GM20431 (cell line): ENCODE measurements at regions not wholly inside any gene's neighbourhood (a gene's known extent, or its start where the extent isn't known, plus 50 kb on each side); places are given as distances from the start of the nearest gene placed in this dataset.

ENCODE experiments used
- in situ Hi-C: fragments of 300-500 bp; cut with MseI, MboI; formaldehyde crosslinking; loops from one replicate; pipeline ENCODE4 v1.15.0; 2020; ENCODE audit warnings: low sequenced_read_pairs; ENCODE audit not compliant: unreplicated experiment

GRCh38 chr14:86462193-86462753 lies 932.3 kb downstream of the FLRT2 start:
- in situ Hi-C loops = no loop called here

- in situ Hi-C loops = no loop called here
Measured at GRCh38 chr14:86457481-86458135, 927.7 kb downstream of the FLRT2 start.

GRCh38 chr14:86450085-86450484 lies 920.1 kb downstream of the FLRT2 start:
- in situ Hi-C loops = no loop called here

- in situ Hi-C loops = no loop called here
Measured at GRCh38 chr14:86442135-86442534, 912.2 kb downstream of the FLRT2 start.

DNA sequence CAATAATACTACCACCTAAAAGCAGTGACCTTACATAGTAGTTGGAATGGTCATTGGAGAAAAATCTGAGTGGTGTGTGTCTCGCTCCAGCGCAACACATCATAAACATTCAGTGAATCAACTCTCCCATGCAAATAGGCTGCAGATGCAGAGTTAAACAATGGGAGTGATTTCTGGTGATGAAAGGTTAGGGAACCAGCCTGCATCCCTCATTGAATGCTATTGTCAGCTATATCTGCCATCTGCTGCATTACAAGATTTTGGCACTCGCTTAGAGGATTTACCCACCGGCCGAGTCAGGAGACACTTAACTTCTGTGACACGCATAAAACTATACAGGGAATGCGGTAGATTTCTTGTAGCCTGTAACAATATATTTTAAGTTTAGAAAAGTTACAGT lies 900.9 kb downstream of the FLRT2 start:
- in situ Hi-C loops = no loop called here

DNA sequence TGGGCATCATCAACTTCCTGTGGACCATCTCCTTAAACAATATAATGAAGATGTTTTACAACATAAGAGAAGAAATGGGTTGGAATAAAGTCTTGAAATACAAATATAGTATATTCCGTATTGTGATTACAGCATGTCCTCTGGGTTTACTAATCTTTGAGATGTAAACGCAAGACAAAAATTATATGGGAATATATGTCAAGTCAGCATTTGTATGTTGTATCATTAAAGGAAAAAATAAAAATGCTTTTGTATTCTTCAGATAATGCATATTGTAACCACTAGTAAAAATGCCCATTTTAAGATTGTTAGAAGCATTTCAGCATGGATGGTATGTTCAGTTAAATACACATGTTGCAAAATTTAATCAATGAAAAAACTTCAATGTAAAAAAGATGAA lies 893.3 kb downstream of the FLRT2 start:
- in situ Hi-C loops = no loop called here

DNA sequence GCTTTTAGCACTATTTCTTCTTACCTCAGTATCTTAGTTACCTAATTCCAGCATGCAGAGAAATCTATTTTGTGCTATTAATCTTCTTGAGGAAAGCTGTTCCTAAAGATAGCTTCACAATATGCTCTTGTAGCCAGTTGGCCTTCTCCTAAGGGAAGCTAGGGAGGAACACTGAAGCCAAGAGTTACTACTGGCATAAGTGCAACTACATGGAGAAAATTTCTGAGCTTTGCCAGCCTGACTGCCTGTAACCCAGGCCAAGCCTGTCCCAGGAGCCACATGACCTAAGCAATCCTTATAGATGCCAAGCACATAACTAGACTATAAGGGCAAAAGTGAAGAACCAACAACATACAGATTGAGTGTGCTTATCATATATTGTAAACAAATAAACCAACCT lies 890.2 kb downstream of the FLRT2 start:
- in situ Hi-C loops = no loop called here

DNA sequence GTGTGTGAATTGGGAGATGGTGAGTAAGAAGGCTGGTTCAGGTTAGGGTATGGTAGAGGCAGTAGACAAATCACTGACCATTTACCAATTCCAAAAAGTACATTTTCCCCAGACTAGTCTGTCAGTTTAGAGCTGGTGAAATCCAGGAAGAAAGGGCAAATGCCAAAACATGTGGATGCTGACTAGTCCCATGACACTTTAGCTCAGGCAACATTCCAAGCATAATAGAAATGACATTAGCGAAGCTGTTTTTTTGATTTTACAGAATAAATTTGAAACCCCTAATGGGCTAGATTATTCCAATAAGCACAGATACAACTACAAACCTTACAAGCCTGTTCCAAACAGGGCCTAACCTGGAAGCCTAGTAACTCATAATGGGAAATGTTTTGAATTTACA lies 884.2 kb downstream of the FLRT2 start:
- in situ Hi-C loops = no loop called here

DNA sequence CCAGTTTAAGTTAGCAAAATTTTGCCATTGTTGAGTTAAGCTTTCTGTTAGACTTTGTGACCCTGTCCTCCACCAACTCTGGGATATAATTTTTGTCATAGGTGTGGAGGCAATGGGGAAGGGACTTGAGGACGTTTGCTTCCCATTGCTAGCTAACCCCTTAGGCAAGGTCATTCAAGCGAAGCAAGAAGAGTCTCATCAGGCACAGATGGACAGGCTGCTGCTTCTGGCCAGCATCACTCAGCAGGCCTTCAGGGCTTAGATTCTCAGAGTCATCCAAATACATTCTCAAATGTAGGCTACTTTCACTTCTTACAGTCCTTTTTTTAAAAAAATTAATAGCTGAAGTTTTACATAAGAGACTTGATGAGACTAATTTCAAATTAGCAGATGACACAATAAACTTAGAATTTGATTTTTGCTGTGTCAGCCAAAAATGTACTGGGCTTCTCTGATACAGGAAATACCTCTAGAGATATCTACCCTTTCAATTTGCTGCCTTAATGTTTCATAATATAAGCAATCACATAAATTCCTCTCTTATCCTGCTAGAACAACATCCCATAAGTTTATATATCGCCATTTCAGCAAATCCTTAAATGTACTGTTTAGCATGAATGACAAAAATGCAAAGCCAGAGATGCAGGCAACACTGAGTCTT lies 875.2 kb downstream of the FLRT2 start:
- in situ Hi-C loops = no loop called here

- in situ Hi-C loops = no loop called here
Measured at GRCh38 chr14:86404425-86404824, 874.5 kb downstream of the FLRT2 start.

DNA sequence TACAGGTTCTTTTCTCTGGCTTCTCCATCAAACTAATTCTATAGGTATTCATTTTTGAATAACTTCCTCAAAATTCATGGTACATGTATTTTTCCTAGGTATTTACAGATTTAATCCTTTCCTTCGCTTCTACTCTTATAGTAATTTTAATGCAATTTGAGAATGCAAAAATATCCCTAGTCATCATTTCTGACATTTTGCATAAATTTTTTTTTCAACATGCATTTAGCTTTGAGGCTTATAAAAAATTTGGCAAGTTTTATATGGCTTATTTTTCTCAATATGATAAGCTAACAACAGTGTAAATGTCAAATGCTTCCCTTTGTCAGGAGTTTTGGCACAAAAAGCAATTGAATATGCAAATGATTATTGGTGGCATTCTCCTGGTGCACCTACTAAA lies 872.6 kb downstream of the FLRT2 start:
- in situ Hi-C loops = no loop called here

DNA sequence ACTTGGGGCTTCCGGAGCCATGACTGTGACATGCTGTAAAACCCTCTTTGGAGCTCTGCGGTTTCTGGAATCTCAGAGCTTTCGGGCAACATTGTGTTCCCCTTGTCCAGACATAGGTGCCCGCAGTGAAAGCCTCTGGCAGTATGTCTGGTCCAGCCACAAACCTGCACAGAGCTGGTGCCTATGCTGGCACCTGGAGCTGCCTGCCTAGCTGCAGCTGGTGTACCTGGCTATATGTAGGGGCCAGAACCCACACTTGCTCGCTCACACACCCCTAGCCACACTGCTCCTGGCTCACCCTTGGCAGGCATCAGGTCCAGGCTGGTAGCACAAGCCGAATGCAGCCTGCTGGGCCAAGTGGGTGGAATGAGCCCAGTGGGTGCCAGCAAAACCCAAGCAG lies 861.1 kb downstream of the FLRT2 start:
- in situ Hi-C loops = no loop called here

DNA sequence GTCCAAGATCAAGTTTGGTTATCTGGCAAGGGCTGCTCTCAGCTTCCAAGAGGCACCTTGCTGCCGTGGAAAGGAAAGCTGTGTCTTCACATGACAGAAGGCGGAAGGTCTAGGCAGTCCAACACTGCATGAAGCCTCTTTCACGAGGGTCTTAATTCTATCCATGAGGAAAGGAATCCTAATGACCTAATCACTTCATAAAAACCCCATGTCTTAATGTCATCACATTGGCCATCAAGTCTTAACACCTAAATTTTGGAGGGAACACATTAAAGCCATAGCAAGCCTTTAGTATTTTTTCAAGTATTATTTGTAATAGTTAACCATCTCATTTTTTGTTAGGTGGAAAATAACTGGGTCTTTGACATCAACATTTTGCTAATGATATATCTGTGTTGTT lies 858.3 kb downstream of the FLRT2 start:
- in situ Hi-C loops = no loop called here

- in situ Hi-C loops = no loop called here
Measured at GRCh38 chr14:86373886-86374285, 843.9 kb downstream of the FLRT2 start.

- in situ Hi-C loops = no loop called here
Measured at GRCh38 chr14:86372402-86372801, 842.5 kb downstream of the FLRT2 start.

DNA sequence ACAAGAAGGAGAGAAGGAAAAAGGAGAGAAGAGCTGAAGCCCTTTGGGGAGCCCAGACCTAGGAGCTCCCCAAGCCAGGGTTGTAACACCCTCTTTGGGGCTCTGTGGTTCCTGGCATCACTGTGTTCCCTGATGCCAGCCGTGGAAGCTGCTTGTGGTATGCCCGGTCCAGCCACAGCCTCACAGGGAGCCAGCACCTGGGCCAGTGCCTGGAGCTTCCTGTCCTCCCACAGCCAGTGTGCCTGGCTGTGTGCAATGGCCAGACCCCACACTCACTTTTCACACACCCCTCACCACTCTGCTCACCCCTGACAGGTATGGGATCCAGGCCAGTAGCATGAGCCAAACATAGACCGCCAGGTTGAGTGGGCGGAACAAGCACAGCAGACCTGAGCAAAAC lies 834.7 kb downstream of the FLRT2 start:
- in situ Hi-C loops = no loop called here

DNA sequence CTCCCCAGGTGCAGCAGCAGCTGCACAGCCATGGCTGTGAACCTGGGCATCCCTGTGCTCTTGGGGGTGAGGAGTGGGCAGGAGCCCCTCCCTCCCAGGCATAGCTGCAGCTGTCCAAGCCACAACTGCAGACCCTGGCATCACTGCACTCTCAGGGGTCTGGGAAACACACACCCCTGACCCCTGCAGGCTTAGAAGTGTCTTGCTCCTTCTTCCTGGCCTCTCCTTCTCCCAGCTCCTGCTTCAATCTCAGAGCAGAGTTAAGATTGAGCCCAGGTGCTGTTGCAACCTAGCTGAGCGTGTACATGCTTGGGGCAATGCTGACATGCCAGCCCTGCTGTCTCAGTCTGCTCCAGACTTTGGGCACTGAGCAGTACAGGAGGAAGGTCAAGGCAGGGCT lies 833.6 kb downstream of the FLRT2 start:
- in situ Hi-C loops = no loop called here

DNA sequence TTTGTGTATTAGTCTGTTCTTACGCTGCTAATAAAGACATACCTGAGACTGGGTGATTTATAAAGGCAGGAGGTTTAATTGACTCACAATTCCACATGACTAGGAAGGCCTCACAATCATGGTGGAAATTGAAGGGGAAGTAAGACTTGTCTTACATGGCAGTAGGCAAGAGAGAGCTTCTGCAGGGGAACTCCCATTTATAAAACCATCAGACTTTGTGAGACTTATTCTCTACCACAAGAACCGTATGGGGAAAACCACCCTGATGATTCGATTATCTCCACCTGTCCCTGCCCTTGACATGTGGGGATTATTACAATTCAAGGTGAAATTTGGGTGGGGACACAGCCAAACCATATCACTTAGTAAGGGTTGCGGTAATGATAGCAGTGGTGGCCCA lies 833.1 kb downstream of the FLRT2 start:
- in situ Hi-C loops = no loop called here

DNA sequence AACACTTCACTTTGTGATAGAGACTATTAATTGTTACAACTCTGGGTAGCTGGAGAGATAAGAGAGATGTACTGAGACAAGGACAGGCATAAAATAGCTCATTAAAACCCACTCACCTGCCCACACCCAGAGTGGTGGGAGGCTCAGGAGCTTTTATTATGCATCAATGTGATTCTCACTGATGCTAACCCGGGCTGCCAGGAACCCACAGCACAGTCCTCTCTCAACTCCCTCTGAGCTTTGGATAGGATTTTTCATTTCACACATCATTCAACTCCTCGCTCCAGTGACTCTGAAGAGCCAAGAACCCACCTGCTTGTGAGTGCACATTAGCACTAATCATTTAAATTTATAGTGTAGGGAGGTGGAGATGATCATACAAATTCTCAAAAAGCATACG lies 827.9 kb downstream of the FLRT2 start:
- in situ Hi-C loops = no loop called here

- in situ Hi-C loops = no loop called here
Measured at GRCh38 chr14:86357119-86357518, 827.2 kb downstream of the FLRT2 start.

DNA sequence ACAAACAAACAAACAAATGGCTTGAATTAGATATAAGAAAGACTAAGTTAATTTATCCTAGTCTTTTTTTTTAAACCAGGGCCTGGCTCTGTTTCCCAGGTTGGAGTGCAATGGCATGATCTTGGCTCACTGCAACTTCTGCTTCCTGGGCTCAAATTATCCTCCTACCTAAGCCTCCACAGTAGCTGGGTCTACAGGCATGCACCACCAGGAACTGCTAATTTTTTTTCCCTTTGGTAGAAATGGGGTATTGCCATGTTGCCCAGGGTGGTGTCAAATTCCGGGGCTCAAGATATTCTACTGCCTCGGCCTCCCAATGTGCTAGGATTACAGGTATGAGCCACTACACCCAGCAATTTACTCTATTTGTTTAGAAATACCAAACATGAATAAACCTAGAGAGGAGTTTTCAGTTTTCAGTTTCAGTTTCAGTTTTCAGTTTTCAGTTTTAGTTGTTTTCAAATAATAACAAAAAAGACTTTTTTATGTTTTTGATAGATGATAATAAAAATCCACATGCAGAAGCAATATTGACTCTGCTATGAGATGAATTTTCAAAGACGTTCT lies 817.0 kb downstream of the FLRT2 start:
- in situ Hi-C loops = no loop called here
